Fibroblast of lung (primary cell): ENCODE measurements at regions not wholly inside any gene's neighbourhood (a gene's known extent, or its start where the extent isn't known, plus 50 kb on each side); places are given as distances from the start of the nearest gene placed in this dataset.

Experiments used
- CTCF ChIP-seq, 2 donors: IDR thresholded peaks in 1 of 2; conservative IDR thresholded peaks in 1 of 2; 1 replicate in 1 of 2; 2 replicates in 1 of 2; pipeline ENCODE4 v1.5.1; 2011 to 2012; ENCODE audit warnings: low read length in 2 of 2, control low read depth in 1 of 2, inconsistent platforms in 1 of 2, low read depth in 1 of 2, mild to moderate bottlenecking in 1 of 2
- EZH2 ChIP-seq: IDR thresholded peaks from 2 replicates; pipeline ENCODE4 v1.5.1; 2012; ENCODE audit warnings: low read length, control low read depth, mild to moderate bottlenecking; ENCODE audit errors: missing control alignments

DNA sequence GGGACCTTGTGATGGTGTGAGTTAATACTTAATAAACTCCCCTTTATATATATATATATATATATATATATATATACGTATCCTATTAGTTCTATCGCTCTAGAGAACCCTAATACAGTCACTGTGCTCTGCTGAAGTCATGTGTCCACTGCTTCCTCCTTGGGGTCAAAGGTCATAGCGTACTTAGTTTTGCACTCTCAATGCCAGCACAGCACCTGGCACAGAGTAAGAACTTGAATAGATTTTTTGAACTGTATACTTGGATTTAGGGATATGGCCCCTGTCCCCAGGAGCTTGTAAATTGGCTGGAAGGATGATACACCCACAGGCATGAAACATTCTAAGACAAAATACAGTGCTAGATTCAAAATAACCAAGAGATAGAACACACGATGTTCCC is 58.9 kb upstream of the PLXNA4 start:
- TF ChIP-seq CTCF (conservative IDR thresholded peaks at IDR 0.05 in 1 of 2, IDR thresholded peaks at IDR 0.05 in 1 of 2; ENCODE audit: low read depth in 1 of 2, low read length in 2 of 2) = no peak
- TF ChIP-seq EZH2 = no peak
